Liver (tissue), 8 donors: ENCODE measurements at regions not wholly inside any gene's neighbourhood (a gene's known extent, or its start where the extent isn't known, plus 50 kb on each side); places are given as distances from the start of the nearest gene placed in this dataset.

Experiments used
- DNase-seq: peaks from one replicate; pipeline ENCODE4 v3.0.0-alpha.2; 2017; ENCODE audit warnings: low spot score
- H3K27ac ChIP-seq, 2 donors: one replicate each; pipeline ENCODE4 v1.7.0; 2013; ENCODE audit warnings: inconsistent platforms in 2 of 2, low read length in 2 of 2, control low read depth in 1 of 2, low read depth in 1 of 2, mild to moderate bottlenecking in 1 of 2
- H3K27me3 ChIP-seq, 4 donors: one replicate each; pipeline versions ENCODE4 v1.6.1 to v1.7.0; 2013; ENCODE audit warnings: low read length in 3 of 4, inconsistent platforms in 1 of 4, mild to moderate bottlenecking in 1 of 4, moderate library complexity in 1 of 4; ENCODE audit not compliant: control insufficient read depth in 4 of 4, insufficient read depth in 4 of 4
- H3K36me3 ChIP-seq, 4 donors: one replicate each; pipeline versions ENCODE4 v1.6.1 to v1.7.0; 2013; ENCODE audit warnings: low read length in 3 of 4, mild to moderate bottlenecking in 3 of 4, low read depth in 1 of 4, moderate library complexity in 1 of 4; ENCODE audit not compliant: control insufficient read depth in 4 of 4, insufficient read depth in 3 of 4
- H3K4me1 ChIP-seq, 4 donors: one replicate each; pipeline versions ENCODE4 v1.6.1 to v1.7.0; 2013; ENCODE audit warnings: low read length in 3 of 4, mild to moderate bottlenecking in 3 of 4, moderate library complexity in 1 of 4; ENCODE audit not compliant: control insufficient read depth in 4 of 4, insufficient read depth in 4 of 4
- H3K4me3 ChIP-seq, 3 donors: one replicate each; pipeline versions ENCODE4 v1.6.1 to v1.7.0; 2013; ENCODE audit warnings: low read length in 3 of 3, control low read depth in 1 of 3, low read depth in 1 of 3, mild to moderate bottlenecking in 1 of 3
- H3K9ac ChIP-seq, 2 donors: one replicate each; pipeline ENCODE4 v1.7.0; 2013; ENCODE audit warnings: low read length in 2 of 2, mild to moderate bottlenecking in 2 of 2, moderate library complexity in 2 of 2, control low read depth in 1 of 2, low read depth in 1 of 2
- H3K9me3 ChIP-seq, 4 donors: one replicate each; pipeline versions ENCODE4 v1.6.1 to v1.7.0; 2013; ENCODE audit warnings: low read length in 3 of 4; ENCODE audit not compliant: control insufficient read depth in 4 of 4
- EGR1 ChIP-seq, 2 donors: IDR thresholded peaks; 2 replicates each; pipeline ENCODE4 v1.6.1; 2016 to 2018; ENCODE audit warnings: antibody characterized with exemption in 2 of 2, low read depth in 2 of 2
- FOXA1 ChIP-seq: IDR thresholded peaks from 2 replicates; pipeline ENCODE4 v1.6.1; 2016; ENCODE audit warnings: antibody characterized with exemption
- FOXA2 ChIP-seq: IDR thresholded peaks from 2 replicates; pipeline ENCODE4 v1.6.1; 2016; ENCODE audit warnings: antibody characterized with exemption
- GABPA ChIP-seq, 2 donors: IDR thresholded peaks in 1 of 2; conservative IDR thresholded peaks in 1 of 2; 2 replicates each; pipeline ENCODE4 v1.6.1; 2016; ENCODE audit warnings: antibody characterized with exemption in 2 of 2, mild to moderate bottlenecking in 1 of 2, moderate library complexity in 1 of 2
- HNF4A ChIP-seq, 2 donors: conservative IDR thresholded peaks; 2 replicates each; pipeline ENCODE4 v1.6.1; 2016; ENCODE audit warnings: antibody characterized with exemption in 2 of 2, mild to moderate bottlenecking in 2 of 2
- HNF4G ChIP-seq: IDR thresholded peaks from 2 replicates; pipeline ENCODE4 v1.6.1; 2016; ENCODE audit warnings: antibody characterized with exemption
- JUND ChIP-seq, 2 donors: IDR thresholded peaks; 2 replicates each; pipeline ENCODE4 v1.6.1; 2016; ENCODE audit warnings: antibody characterized with exemption in 2 of 2
- RAD21 ChIP-seq, 2 donors: IDR thresholded peaks; 2 replicates each; pipeline ENCODE4 v1.6.1; 2016; ENCODE audit warnings: antibody characterized with exemption in 2 of 2, mild to moderate bottlenecking in 2 of 2
- RXRA ChIP-seq, 2 donors: IDR thresholded peaks; 2 replicates each; pipeline ENCODE4 v1.6.1; 2017 to 2018; ENCODE audit warnings: antibody characterized with exemption in 2 of 2, mild to moderate bottlenecking in 1 of 2
- SP1 ChIP-seq: IDR thresholded peaks from 2 replicates; pipeline ENCODE4 v1.6.1; 2018; ENCODE audit warnings: antibody characterized with exemption, mild to moderate bottlenecking
- TAF1 ChIP-seq: conservative IDR thresholded peaks from 2 replicates; pipeline ENCODE4 v1.6.1; 2016; ENCODE audit warnings: antibody characterized with exemption, mild to moderate bottlenecking
- YY1 ChIP-seq: IDR thresholded peaks from 2 replicates; pipeline ENCODE4 v1.6.1; 2016; ENCODE audit warnings: antibody characterized with exemption, mild to moderate bottlenecking
- WGBS: extraction: QIAGEN DNeasy Blood & Tissue Kit; methylation state at CpG from one replicate; pipeline ENCODE4 v1.1.7; 2013; 5-methylcytosine and 5-hydroxymethylcytosine counted together
- TF ChIP-seq, protein P1 (sequence below): IDR thresholded peaks from 2 replicates; pipeline ENCODE4 v1.6.1; 2016; ENCODE audit warnings: antibody characterized with exemption, mild to moderate bottlenecking
- TF ChIP-seq, protein P2 (sequence below): IDR thresholded peaks from 2 replicates; pipeline ENCODE4 v1.6.1; 2016; ENCODE audit warnings: antibody characterized with exemption
- TF ChIP-seq, protein P3 (sequence below): fragments of 150-350 bp; IDR thresholded peaks from 2 replicates; pipeline ENCODE4 v1.5.1; 2017; ENCODE audit warnings: improper control_type of control experiment, low read depth, low read length; ENCODE audit not compliant: missing input control
- TF ChIP-seq, protein P4 (sequence below): IDR thresholded peaks from 2 replicates; pipeline ENCODE4 v1.6.1; 2016; ENCODE audit warnings: antibody characterized with exemption
- donor health status: healthy.
- donor health status: healthy.
- donor health status: healthy.
- donor health status: healthy.
- donor health status: healthy.

DNA sequence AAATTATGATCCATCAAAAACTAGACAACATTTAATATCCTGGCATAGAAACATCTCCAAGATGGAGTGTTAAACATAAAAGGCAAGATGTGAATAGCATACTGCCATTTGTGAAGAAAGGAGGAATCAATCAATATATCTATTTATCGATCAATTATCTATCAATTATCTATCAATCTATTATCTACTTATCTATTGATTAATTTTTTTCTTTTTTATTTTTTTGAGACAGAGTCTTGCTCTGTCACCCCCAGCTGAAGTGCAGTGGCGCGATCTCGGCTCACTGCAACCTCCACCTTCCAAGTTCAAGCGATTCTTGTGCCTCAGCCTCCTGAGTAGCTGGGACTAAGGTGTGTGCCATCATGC is 117.0 kb upstream of the RFLNA start:
- no peaks in the 10 kb centered on the region for H3K36me3 ChIP-seq
- no peaks in the 10 kb centered on the region for H3K27me3 ChIP-seq
- no peak for TF ChIP-seq GABPA (IDR thresholded peaks at IDR 0.05 in 1 of 2, conservative IDR thresholded peaks at IDR 0.05 in 1 of 2)
- no peak for TF ChIP-seq SP1
- TF ChIP-seq EGR1 (IDR thresholded peaks at IDR 0.05; ENCODE audit: low read depth in 2 of 2): no peak
- H3K4me3 ChIP-seq: no peak overlapping the region
- no peaks in the 10 kb centered on the region for H3K9me3 ChIP-seq
- no peaks in the 10 kb centered on the region for H3K4me1 ChIP-seq
- no peak for DNase-seq
- H3K9ac ChIP-seq: no peak overlapping the region
- H3K27ac ChIP-seq: no peak overlapping the region
- WGBS: 98% methylated on average over 5 of the region's 5 CpGs

DNA sequence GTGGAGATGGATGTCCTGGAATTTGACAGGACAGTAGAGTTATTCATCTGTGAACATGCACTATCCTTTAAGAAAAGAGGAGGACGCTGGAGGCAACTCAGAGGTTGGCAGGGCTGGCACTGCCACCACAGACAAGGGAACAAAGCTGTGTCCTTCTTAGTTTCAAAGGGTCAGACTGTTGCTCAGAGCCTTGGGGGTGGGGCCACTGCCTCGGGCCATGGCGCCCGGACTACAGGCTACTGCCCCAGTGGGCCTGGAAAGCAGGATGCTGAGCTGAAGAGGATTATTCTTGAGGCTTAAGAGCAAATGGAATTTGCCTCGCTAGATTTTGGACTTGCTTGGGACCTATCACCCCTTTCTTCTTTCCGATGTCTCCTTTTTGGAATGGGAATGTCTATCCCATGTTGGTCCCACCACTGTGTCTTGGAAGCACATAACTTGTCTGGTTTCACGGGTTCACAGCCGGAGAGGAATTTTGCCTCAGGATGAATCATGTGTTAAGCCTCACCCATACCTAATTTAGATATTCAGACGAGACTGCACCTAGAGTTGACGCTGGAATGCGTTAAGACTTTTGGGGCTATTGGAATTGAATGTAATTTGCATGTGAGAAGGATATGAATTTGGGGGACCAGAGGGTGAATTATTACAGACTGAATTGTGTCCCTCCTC is 114.8 kb upstream of the RFLNA start:
- Histone ChIP-seq H3K27me3 (no peaks in the 10 kb centered on the region), H3K36me3 (no peaks in the 10 kb centered on the region), H3K4me3 (no peak overlapping the region), H3K4me1 (no peaks in the 10 kb centered on the region), H3K27ac (no peak overlapping the region), H3K9ac (no peak overlapping the region), H3K9me3 (no peaks in the 10 kb centered on the region)
- no peak for TF ChIP-seq TAF1
- no peak for TF ChIP-seq RAD21 (IDR thresholded peaks at IDR 0.05)
- TF ChIP-seq, protein P1, sequence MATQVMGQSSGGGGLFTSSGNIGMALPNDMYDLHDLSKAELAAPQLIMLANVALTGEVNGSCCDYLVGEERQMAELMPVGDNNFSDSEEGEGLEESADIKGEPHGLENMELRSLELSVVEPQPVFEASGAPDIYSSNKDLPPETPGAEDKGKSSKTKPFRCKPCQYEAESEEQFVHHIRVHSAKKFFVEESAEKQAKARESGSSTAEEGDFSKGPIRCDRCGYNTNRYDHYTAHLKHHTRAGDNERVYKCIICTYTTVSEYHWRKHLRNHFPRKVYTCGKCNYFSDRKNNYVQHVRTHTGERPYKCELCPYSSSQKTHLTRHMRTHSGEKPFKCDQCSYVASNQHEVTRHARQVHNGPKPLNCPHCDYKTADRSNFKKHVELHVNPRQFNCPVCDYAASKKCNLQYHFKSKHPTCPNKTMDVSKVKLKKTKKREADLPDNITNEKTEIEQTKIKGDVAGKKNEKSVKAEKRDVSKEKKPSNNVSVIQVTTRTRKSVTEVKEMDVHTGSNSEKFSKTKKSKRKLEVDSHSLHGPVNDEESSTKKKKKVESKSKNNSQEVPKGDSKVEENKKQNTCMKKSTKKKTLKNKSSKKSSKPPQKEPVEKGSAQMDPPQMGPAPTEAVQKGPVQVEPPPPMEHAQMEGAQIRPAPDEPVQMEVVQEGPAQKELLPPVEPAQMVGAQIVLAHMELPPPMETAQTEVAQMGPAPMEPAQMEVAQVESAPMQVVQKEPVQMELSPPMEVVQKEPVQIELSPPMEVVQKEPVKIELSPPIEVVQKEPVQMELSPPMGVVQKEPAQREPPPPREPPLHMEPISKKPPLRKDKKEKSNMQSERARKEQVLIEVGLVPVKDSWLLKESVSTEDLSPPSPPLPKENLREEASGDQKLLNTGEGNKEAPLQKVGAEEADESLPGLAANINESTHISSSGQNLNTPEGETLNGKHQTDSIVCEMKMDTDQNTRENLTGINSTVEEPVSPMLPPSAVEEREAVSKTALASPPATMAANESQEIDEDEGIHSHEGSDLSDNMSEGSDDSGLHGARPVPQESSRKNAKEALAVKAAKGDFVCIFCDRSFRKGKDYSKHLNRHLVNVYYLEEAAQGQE: no peak
- TF ChIP-seq GABPA (IDR thresholded peaks at IDR 0.05 in 1 of 2, conservative IDR thresholded peaks at IDR 0.05 in 1 of 2): no peak
- TF ChIP-seq, protein P2, sequence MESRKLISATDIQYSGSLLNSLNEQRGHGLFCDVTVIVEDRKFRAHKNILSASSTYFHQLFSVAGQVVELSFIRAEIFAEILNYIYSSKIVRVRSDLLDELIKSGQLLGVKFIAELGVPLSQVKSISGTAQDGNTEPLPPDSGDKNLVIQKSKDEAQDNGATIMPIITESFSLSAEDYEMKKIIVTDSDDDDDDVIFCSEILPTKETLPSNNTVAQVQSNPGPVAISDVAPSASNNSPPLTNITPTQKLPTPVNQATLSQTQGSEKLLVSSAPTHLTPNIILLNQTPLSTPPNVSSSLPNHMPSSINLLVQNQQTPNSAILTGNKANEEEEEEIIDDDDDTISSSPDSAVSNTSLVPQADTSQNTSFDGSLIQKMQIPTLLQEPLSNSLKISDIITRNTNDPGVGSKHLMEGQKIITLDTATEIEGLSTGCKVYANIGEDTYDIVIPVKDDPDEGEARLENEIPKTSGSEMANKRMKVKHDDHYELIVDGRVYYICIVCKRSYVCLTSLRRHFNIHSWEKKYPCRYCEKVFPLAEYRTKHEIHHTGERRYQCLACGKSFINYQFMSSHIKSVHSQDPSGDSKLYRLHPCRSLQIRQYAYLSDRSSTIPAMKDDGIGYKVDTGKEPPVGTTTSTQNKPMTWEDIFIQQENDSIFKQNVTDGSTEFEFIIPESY: no peak
- TF ChIP-seq FOXA1: no peak
- no peak for TF ChIP-seq EGR1 (IDR thresholded peaks at IDR 0.05; ENCODE audit: low read depth in 2 of 2)
- TF ChIP-seq, protein P3, sequence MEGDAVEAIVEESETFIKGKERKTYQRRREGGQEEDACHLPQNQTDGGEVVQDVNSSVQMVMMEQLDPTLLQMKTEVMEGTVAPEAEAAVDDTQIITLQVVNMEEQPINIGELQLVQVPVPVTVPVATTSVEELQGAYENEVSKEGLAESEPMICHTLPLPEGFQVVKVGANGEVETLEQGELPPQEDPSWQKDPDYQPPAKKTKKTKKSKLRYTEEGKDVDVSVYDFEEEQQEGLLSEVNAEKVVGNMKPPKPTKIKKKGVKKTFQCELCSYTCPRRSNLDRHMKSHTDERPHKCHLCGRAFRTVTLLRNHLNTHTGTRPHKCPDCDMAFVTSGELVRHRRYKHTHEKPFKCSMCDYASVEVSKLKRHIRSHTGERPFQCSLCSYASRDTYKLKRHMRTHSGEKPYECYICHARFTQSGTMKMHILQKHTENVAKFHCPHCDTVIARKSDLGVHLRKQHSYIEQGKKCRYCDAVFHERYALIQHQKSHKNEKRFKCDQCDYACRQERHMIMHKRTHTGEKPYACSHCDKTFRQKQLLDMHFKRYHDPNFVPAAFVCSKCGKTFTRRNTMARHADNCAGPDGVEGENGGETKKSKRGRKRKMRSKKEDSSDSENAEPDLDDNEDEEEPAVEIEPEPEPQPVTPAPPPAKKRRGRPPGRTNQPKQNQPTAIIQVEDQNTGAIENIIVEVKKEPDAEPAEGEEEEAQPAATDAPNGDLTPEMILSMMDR: no peak
- TF ChIP-seq YY1: no peak
- TF ChIP-seq SP1: no peak
- no peak for TF ChIP-seq HNF4A (conservative IDR thresholded peaks at IDR 0.05)
- no peak for TF ChIP-seq FOXA2
- TF ChIP-seq HNF4G: no peak
- no peak for TF ChIP-seq RXRA (IDR thresholded peaks at IDR 0.05)
- no peak for TF ChIP-seq JUND (IDR thresholded peaks at IDR 0.05)
- TF ChIP-seq, protein P4, sequence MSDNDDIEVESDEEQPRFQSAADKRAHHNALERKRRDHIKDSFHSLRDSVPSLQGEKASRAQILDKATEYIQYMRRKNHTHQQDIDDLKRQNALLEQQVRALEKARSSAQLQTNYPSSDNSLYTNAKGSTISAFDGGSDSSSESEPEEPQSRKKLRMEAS: no peak
- no peak for DNase-seq
- 85% methylated on average over 11 of the region's 11 CpGs for WGBS
